H1 (cell line): ENCODE measurements at regions not wholly inside any gene's neighbourhood (a gene's known extent, or its start where the extent isn't known, plus 50 kb on each side); places are given as distances from the start of the nearest gene placed in this dataset.

Experiments used
- GTF2F1 ChIP-seq: IDR thresholded peaks from 2 replicates; pipeline ENCODE4 v1.6.1; 2012; ENCODE audit warnings: low read depth, low read length, improper control_type of control experiment, borderline replicate concordance
- JUND ChIP-seq: IDR thresholded peaks from 2 replicates; pipeline ENCODE4 v1.6.1; 2011; ENCODE audit warnings: mild to moderate bottlenecking, improper control_type of control experiment, low read length
- KDM1A ChIP-seq: fragments of 200-600, 300-600 bp; sonication (generic); IDR thresholded peaks from 2 replicates; pipeline ENCODE4 v1.7.1; 2016; ENCODE audit warnings: mild to moderate bottlenecking, low read length, borderline replicate concordance
- POLR2A ChIP-seq, 2 experiments: IDR thresholded peaks; 1 replicate in 1 of 2; 2 replicates in 1 of 2; pipeline ENCODE4 v1.6.1; 2011; ENCODE audit warnings: low read depth in 2 of 2, low read length in 2 of 2, mild to moderate bottlenecking in 2 of 2; ENCODE audit errors: control extremely low read depth in 1 of 2
- RAD21 ChIP-seq, 2 experiments: IDR thresholded peaks in 1 of 2; conservative IDR thresholded peaks in 1 of 2; 2 replicates each; pipeline ENCODE4 v1.6.1; 2011; ENCODE audit warnings: low read depth in 2 of 2, low read length in 2 of 2, improper control_type of control experiment in 1 of 2, inconsistent platforms in 1 of 2, mild to moderate bottlenecking in 1 of 2, moderate library complexity in 1 of 2
- RXRA ChIP-seq: IDR thresholded peaks from 2 replicates; pipeline ENCODE4 v1.6.1; 2011; ENCODE audit warnings: low read depth, mild to moderate bottlenecking, low read length, moderate library complexity; ENCODE audit not compliant: insufficient read depth
- SIN3A ChIP-seq, 2 experiments: IDR thresholded peaks in 1 of 2; conservative IDR thresholded peaks in 1 of 2; 2 replicates each; pipeline ENCODE4 v1.6.1; 2011 to 2012; ENCODE audit warnings: low read length in 2 of 2, improper control_type of control experiment in 1 of 2, low read depth in 1 of 2, mild to moderate bottlenecking in 1 of 2
- SP2 ChIP-seq: IDR thresholded peaks from 2 replicates; pipeline ENCODE4 v1.6.1; 2012; ENCODE audit warnings: mild to moderate bottlenecking, low read length, inconsistent platforms
- TEAD4 ChIP-seq: IDR thresholded peaks from 2 replicates; pipeline ENCODE4 v1.6.1; 2012; ENCODE audit warnings: low read depth, low read length, inconsistent platforms, mixed read lengths
- TF ChIP-seq, protein P1 (sequence below), 3 experiments: IDR thresholded peaks; 1 replicate in 2 of 3; 2 replicates in 1 of 3; pipeline versions ENCODE4 v1.5.1 to v1.6.1; 2011; ENCODE audit warnings: low read length in 3 of 3, mild to moderate bottlenecking in 3 of 3, inconsistent platforms in 2 of 3, low read depth in 1 of 3, moderate library complexity in 1 of 3; ENCODE audit not compliant: insufficient read depth in 1 of 3; ENCODE audit errors: control extremely low read depth in 1 of 3
- TF ChIP-seq, protein P2 (sequence below): IDR thresholded peaks from 2 replicates; pipeline ENCODE4 v1.6.1; 2012; ENCODE audit warnings: inconsistent platforms

DNA sequence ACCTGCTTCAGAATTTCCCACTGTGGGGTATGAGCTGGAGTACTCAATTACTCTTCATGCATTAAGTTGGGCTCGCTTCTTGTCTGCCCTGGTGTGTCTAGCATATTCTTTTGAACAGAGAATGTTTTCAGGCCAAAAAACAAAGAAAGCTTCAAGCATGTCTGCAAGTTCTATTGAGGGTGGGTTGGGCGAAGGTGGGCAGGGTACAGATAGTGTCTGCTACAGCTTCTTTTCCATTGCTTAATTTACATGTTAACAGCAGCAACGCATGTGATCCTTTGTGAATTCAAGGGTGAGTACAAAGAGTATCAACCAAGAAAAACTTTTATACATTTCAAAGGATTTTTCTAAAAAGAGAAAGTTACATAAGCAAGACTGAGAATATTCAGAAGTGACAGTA lies 406.5 kb downstream of the IRS2 start:
- TF ChIP-seq SIN3A (conservative IDR thresholded peaks at IDR 0.05 in 1 of 2, IDR thresholded peaks at IDR 0.05 in 1 of 2; ENCODE audit: low read depth in 1 of 2, low read length in 2 of 2), result no peak
- no peak for TF ChIP-seq SP2
- TF ChIP-seq, protein P1, sequence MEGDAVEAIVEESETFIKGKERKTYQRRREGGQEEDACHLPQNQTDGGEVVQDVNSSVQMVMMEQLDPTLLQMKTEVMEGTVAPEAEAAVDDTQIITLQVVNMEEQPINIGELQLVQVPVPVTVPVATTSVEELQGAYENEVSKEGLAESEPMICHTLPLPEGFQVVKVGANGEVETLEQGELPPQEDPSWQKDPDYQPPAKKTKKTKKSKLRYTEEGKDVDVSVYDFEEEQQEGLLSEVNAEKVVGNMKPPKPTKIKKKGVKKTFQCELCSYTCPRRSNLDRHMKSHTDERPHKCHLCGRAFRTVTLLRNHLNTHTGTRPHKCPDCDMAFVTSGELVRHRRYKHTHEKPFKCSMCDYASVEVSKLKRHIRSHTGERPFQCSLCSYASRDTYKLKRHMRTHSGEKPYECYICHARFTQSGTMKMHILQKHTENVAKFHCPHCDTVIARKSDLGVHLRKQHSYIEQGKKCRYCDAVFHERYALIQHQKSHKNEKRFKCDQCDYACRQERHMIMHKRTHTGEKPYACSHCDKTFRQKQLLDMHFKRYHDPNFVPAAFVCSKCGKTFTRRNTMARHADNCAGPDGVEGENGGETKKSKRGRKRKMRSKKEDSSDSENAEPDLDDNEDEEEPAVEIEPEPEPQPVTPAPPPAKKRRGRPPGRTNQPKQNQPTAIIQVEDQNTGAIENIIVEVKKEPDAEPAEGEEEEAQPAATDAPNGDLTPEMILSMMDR (IDR thresholded peaks at IDR 0.05; ENCODE audit: control extremely low read depth in 1 of 3, insufficient read depth in 1 of 3, low read depth in 1 of 3, low read length in 3 of 3), result no peak
- TF ChIP-seq TEAD4, result no peak
- TF ChIP-seq RAD21 (IDR thresholded peaks at IDR 0.05 in 1 of 2, conservative IDR thresholded peaks at IDR 0.05 in 1 of 2; ENCODE audit: low read depth in 2 of 2, low read length in 2 of 2), result no peak
- TF ChIP-seq KDM1A, result no peak
- TF ChIP-seq RXRA, result no peak
- no peak for TF ChIP-seq GTF2F1
- TF ChIP-seq, protein P2, sequence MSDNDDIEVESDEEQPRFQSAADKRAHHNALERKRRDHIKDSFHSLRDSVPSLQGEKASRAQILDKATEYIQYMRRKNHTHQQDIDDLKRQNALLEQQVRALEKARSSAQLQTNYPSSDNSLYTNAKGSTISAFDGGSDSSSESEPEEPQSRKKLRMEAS, result no peak
- TF ChIP-seq JUND, result no peak
- TF ChIP-seq POLR2A (IDR thresholded peaks at IDR 0.05; ENCODE audit: control extremely low read depth in 1 of 2, low read depth in 2 of 2, low read length in 2 of 2), result no peak
